ENCODE measurements at regions not wholly inside any gene's neighbourhood (a gene's known extent, or its start where the extent isn't known, plus 50 kb on each side); places are given as distances from the start of the nearest gene placed in this dataset.

GRCh38 chr21:15134701-15135470 lies 70.1 kb upstream of the NRIP1 start:
- no peak for TF ChIP-seq CTCF (conservative IDR thresholded peaks at IDR 0.05; ENCODE audit: low read length)
- TF ChIP-seq EZH2phosphoT487 (IDR thresholded peaks at IDR 0.05; ENCODE audit: borderline replicate concordance, low read depth, low read length) = no peak
- H3K9me3 ChIP-seq (ENCODE audit: low read length) = no peaks in the 10 kb centered on the region
- ChIA-PET CTCF (ENCODE audit: unreplicated experiment) (no interaction called here), POLR2A (interaction anchor here (1.6 kb wide), 1 partner anchor 22 kb away, joined by 4 read pairs; no protein-coding TSS in a partner anchor)
- no peak for DNase-seq (ENCODE audit: low spot score)
- intact Hi-C loops (cut with micrococcal nuclease; ENCODE audit: unreplicated experiment) = no loop called here
- H3K9me2 ChIP-seq (ENCODE audit: insufficient read depth, low read length) = no peaks in the 10 kb centered on the region
- H3K27ac ChIP-seq (ENCODE audit: low read depth, low read length, poor library complexity, severe bottlenecking) = no peak overlapping the region
- no peaks in the 10 kb centered on the region for H4K20me1 ChIP-seq (ENCODE audit: insufficient read depth, low read length)
- no peak overlapping the region for H2AFZ ChIP-seq (ENCODE audit: low read length)
- H3K4me2 ChIP-seq (ENCODE audit: low read length) = no peak overlapping the region
- no peak overlapping the region for H3K4me3 ChIP-seq (ENCODE audit: low read depth, low read length, poor library complexity, severe bottlenecking)
- BruUV-seq (replicated peaks) = no TSS peak
- H3K36me3 ChIP-seq (ENCODE audit: insufficient read depth, low read length) = no peaks in the 10 kb centered on the region
- H3K4me1 ChIP-seq (ENCODE audit: insufficient read depth, low read length, poor library complexity, severe bottlenecking) = no peaks in the 10 kb centered on the region
- no peaks in the 10 kb centered on the region for H3K79me2 ChIP-seq (ENCODE audit: insufficient read depth, low read depth, low read length)

- H3K79me2 ChIP-seq (ENCODE audit: insufficient read depth, low read depth, low read length) = no peaks in the 10 kb centered on the region
- no peak overlapping the region for H2AFZ ChIP-seq (ENCODE audit: low read length)
- H4K20me1 ChIP-seq (ENCODE audit: insufficient read depth, low read length) = no peaks in the 10 kb centered on the region
- ChIA-PET POLR2A (interaction anchor here (1.6 kb wide), 1 partner anchor 23 kb away, joined by 4 read pairs; no protein-coding TSS in a partner anchor), CTCF (ENCODE audit: unreplicated experiment) (no interaction called here)
- TF ChIP-seq EZH2phosphoT487 (IDR thresholded peaks at IDR 0.05; ENCODE audit: borderline replicate concordance, low read depth, low read length) (no peak), CTCF (conservative IDR thresholded peaks at IDR 0.05; ENCODE audit: low read length) (no peak)
- no peak overlapping the region for H3K4me2 ChIP-seq (ENCODE audit: low read length)
- no peak for DNase-seq (ENCODE audit: low spot score)
- H3K9me2 ChIP-seq (ENCODE audit: insufficient read depth, low read length) = no peaks in the 10 kb centered on the region
- no peaks in the 10 kb centered on the region for H3K36me3 ChIP-seq (ENCODE audit: insufficient read depth, low read length)
- H3K9me3 ChIP-seq (ENCODE audit: low read length) = no peaks in the 10 kb centered on the region
- no TSS peak for BruUV-seq (replicated peaks)
- H3K4me3 ChIP-seq (ENCODE audit: low read depth, low read length, poor library complexity, severe bottlenecking) = no peak overlapping the region
- intact Hi-C loops (cut with micrococcal nuclease; ENCODE audit: unreplicated experiment) = no loop called here
- H3K4me1 ChIP-seq (ENCODE audit: insufficient read depth, low read length, poor library complexity, severe bottlenecking) = no peaks in the 10 kb centered on the region
- no peak overlapping the region for H3K27ac ChIP-seq (ENCODE audit: low read depth, low read length, poor library complexity, severe bottlenecking)
Observed at GRCh38 chr21:15135867-15136629, 71.2 kb upstream of the NRIP1 start.

- Histone ChIP-seq H3K36me3 (ENCODE audit: insufficient read depth, low read length) (no peaks in the 10 kb centered on the region), H3K9me3 (ENCODE audit: low read length) (no peaks in the 10 kb centered on the region), H3K4me2 (ENCODE audit: low read length) (no peak overlapping the region), H4K20me1 (ENCODE audit: insufficient read depth, low read length) (no peaks in the 10 kb centered on the region), H2AFZ (ENCODE audit: low read length) (no peak overlapping the region), H3K4me1 (ENCODE audit: insufficient read depth, low read length, poor library complexity, severe bottlenecking) (no peaks in the 10 kb centered on the region), H3K27ac (ENCODE audit: low read depth, low read length, poor library complexity, severe bottlenecking) (no peak overlapping the region), H3K9me2 (ENCODE audit: insufficient read depth, low read length) (no peaks in the 10 kb centered on the region), H3K79me2 (ENCODE audit: insufficient read depth, low read depth, low read length) (no peaks in the 10 kb centered on the region), H3K4me3 (ENCODE audit: low read depth, low read length, poor library complexity, severe bottlenecking) (no peak overlapping the region)
- no peak for DNase-seq (ENCODE audit: low spot score)
- ChIA-PET CTCF (ENCODE audit: unreplicated experiment) (no interaction called here), POLR2A (interaction anchor here (0.7 kb wide), 1 partner anchor 86 kb away, joined by 3 read pairs; no protein-coding TSS in a partner anchor)
- no peak for TF ChIP-seq EZH2phosphoT487 (IDR thresholded peaks at IDR 0.05; ENCODE audit: borderline replicate concordance, low read depth, low read length)
- no peak for TF ChIP-seq CTCF (conservative IDR thresholded peaks at IDR 0.05; ENCODE audit: low read length)
- no TSS peak for BruUV-seq (replicated peaks)
- intact Hi-C loops (cut with micrococcal nuclease; ENCODE audit: unreplicated experiment) = no loop called here
Observed at GRCh38 chr21:15138490-15138889, 73.7 kb upstream of the NRIP1 start.

Data from OCI-LY7 (cell line).